Cortex of kidney (tissue), 1 donor: ENCODE measurements at regions not wholly inside any gene's neighbourhood (a gene's known extent, or its start where the extent isn't known, plus 50 kb on each side); places are given as distances from the start of the nearest gene placed in this dataset.
"Not testable (repeated sequence)": the region's sequence is repeated elsewhere in the genome, so short reads cannot be mapped to it uniquely, and the experiment has no call there.

Experiments
- DNase-seq: peaks from one replicate; lab custom pipeline; 2025; lab: John Stamatoyannopoulos, UW

GRCh38 chr13:22748866-22749577, 431.8 kb upstream of the SGCG start:
- DNase-seq, result no peak

GRCh38 chr13:22749626-22750025, 431.2 kb upstream of the SGCG start:
- DNase-seq, result no peak

DNA sequence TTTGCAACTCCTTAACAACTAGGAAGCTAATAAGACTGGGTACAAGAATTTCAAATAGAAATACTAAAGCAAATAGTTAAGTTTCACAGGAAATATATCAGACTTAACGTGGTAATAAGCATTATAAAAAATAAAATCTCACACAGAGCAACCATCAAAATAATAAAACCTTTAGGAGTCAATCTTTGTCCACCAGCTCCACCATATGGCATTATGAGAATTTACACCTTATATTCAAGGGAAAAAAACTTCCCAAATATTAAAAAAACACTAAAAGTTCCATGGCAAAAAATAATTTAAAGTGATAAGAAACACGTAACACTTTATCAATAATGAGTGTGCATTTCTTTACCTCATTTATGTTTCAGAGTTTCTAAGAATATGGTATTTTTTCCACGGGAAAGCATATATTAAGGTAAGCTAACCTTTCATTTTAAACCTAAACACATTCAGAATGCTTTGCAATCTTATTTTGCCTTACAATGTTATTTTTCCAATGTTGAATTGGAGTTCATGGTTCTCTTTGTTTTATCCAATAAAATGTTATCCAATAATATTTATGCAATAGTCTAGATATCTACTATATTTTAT, 423.2 kb upstream of the SGCG start:
- no peak for DNase-seq

DNA sequence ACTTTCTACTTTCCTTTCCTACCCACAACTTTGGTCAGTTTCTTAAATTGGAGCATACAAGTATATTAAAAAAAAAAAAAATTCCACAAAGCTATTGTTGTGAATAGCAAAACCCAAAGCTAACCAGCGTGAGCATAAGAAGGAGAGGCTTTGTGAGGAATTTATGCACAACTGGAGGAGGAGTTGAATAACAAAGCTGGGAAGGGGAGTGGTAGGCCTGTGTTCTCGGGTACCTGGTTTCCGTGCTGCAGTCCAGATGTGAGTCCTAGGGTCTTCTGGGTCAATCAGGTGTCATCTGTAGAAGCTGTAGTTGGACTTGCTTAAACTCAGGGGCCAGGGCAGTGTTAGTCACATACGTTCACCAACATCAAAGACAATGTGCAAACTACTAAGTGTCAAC, 422.5 kb upstream of the SGCG start:
- no peak for DNase-seq

DNA sequence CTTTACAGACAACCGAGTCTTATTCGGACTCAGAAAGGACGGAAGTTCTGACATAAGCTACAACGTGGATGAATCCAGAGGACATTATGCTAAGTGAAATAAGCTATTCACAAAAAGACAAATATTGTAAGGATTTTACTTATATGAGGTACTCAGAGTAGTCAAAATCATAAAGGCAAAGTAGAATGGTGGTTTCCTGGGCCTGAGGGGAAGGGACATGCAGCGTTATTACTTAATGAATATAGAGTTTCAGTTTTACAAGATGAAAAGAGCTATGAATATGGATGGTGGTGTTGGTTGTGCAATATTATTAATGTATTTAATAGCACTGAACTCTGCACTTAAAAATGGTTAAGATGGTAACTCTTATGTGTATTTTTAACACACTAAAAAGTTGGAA, 419.1 kb upstream of the SGCG start:
- no peak for DNase-seq

- DNase-seq, result no peak
Observed at GRCh38 chr13:22765547-22765946, 415.2 kb upstream of the SGCG start.

DNA sequence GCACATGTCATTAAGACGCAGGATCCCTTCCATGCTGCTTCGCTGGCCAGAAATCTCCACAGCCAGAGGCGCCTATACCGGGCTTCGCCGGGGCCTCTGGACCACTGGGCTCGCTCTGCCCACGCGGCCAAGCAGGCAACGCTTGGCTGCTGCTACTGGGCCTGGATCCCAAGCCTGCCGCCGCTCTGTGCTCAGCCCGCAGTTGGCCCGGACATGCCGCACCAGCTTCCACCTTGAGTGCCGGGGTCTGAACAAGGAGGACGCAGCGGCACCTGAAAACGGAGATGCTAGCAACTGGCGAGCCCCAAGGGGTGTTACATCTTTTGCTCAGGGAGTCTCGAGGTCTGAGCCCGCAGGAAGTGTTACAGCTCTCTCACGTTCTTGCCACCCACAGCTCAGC, 409.9 kb upstream of the SGCG start:
- no peak for DNase-seq

GRCh38 chr13:22773465-22773864, 407.3 kb upstream of the SGCG start:
- no peak for DNase-seq

GRCh38 chr13:22776394-22777186, 404.2 kb upstream of the SGCG start:
- no peak for DNase-seq

DNA sequence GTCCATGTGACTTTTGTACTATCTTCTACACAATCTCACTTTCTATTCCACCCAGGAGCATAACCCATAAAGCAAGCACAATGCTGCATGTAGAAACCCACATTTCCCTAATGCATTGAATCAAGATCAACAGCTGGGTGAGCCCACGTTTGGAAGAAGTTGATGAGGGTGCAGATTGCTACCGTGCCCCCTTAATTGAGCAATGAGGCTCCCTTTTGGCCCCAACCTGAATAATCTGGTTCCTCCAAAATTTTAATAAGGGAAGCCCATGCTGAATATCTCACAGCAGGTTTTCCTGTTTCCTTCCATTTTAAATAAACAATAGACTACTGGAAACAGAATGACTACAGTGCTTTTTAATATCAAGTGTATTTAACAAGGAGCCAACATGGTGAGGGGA, 403.6 kb upstream of the SGCG start:
- DNase-seq, result no peak

DNA sequence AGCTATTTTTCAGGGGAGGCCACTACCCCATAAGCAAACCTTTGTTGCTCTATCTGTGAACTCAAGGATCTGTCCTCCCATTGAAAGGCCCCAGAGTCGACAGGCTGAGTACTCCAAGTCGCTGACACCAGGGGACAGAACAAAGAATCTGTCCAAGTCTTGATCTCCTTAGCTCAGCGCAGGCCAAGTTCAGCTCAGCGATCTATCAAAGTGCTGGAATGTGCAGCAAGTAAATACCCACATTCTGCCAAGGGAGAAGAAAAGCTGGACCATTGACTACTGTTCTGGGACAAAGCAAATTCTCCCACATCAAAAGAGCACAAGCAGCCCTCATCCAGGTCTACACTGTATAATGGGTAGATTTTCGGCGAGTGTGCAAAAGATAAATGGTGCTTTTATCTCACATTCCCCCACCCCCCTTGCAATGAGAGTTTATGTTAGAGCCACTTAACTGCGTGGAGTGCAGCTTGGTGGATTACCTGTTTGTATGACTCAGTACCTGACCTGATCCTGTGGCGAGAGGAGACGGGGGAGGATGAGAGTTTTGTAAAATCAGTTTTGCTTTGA, 391.7 kb upstream of the SGCG start:
- no peak for DNase-seq

DNA sequence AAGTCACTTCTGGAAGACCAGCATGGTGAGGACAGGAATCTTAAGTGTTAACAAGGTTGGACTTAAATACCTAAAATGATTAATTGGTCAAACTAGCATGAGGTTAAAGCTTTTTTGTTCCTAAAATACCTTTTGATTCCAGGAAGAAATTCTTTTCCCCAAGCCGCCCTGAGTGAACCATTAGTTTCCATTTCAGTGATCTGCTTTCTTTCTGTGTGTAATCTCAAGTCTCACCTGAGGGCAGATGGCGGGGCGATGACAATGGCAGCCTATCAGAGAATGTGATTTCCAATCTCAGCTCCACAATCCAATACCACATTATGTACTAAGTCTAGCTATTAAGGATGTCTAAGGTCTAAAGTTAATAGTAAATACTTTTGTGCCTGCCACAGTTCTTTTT, 390.9 kb upstream of the SGCG start:
- no peak for DNase-seq

GRCh38 chr13:22793598-22794134, 387.1 kb upstream of the SGCG start:
- no peak for DNase-seq

DNA sequence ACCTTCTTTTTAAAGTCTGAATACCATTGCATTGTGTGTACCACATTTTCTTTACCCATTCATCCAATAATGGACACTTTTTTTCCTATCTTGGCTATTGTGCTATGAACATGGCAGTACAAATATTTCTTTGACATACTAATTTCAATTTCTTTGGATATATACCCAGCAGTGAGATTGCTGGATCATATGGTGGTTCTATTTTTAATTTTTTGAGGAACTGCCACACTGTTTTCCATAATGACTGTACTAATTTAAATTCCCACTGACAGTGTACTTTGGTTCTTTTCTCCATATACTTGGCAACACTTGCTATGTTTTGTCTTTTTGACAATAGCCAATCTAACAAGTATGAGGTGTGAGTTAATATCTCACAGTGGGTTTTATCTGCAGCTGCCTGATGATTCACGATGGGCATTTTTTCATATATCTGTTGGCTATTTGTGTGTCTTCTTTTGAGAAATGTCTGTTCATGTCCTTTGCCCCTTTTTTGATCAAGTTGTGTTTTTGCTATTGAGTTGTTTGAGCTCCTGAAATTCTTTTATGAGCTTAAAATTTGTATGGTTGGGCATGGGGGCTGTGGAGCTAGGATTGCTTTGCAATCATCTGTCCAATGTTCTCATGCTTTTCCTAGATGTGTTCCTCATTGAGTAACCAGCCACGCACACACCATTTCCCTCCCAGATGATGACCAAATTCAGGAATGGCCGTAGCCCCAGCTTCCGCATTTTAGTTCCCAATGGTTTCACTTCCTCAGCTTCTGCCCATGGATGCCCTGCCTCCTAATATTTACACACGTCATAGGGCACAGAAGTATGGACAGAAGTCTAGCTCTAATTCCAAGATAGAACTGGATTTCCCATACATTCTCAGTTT, 380.0 kb upstream of the SGCG start:
- no peak for DNase-seq

DNA sequence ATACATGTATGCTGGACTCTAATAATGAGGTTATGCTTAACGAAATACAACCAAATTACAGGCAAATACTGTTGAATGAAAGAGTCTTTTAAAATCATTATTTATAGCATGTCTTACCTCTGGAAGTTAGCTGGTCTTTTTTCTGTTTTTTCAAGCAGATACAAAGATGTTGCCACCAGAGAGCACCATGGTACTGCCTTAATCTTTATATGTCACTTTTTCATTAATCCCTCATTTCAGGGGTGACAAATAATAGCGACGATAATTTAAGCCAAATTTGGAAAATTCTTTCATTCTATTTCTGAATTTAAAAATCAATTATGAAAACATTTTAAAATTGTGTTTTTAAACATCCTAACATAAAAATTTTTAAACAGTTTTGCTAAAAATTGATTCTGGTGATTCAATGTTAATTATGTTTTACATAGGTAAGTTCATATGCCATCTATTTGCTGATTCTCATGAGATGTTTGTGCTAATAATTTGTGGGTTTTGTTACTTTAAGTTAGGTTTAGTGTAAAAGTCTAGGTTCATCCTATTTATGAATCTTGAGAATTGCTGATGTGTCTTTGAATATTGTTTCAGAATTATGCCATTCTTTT, 379.3 kb upstream of the SGCG start:
- DNase-seq, result no peak

- no peak for DNase-seq
Observed at GRCh38 chr13:22812793-22813192, 368.0 kb upstream of the SGCG start.

DNA sequence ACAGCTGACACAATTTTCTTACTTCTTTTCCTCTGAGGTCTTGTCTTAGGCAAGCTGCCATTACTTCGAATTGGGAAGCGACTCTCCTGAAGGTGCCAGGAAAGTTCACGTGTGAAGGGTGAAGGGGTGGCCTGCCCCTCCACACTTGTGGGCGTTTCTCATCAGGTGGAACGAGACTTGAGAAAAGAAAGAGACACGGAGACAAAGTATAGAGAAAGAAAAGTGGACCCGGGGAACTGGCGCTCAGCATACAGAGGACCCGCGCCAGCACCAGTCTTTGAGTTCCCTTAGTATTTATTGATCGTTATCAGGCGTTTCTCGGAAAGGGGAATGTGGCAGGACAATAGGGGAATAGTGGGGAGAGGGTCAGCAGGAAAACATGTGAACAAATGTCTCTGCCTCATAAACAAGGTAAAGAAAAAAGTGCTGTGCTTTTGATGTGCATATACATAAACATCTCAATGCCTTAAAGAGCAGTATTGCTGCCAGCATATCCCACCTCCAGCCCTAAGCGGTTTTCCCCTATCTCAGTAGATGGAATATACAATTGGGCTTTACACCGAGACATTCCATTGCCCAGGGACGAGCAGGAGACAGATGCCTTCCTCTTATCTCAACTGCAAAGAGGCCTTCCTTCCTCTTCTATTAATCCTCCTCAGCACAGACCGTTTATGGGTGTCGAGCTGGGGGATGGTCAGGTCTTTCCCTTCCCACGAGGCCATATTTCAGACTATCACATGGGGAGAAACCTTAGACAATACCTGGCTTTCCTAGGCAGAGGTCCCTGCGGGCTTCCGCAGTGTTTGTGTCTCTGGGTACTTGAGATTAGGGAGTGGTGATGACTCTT, 367.0 kb upstream of the SGCG start:
- DNase-seq, result not testable (repeated sequence)

GRCh38 chr13:22814433-22814832, 366.3 kb upstream of the SGCG start:
- DNase-seq, result not testable (repeated sequence)

DNA sequence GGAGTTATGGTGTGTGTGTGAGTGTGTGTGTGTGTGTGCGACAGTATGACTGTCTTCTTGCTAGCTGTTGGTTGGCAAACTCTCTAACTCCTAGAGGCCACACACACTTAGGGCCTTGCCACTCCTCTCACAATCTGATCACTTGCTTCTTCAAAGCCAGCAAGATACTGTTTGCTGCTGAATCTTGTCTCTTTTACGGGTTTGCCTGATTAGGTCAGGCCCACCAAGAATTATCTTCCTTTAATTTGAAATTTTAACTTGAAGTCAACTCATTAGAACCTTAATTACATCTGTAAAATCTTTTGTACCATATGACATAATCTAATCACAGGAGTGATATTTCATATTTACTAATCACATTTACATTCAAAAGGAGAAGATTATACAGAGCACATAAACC, 359.2 kb upstream of the SGCG start:
- no peak for DNase-seq

DNA sequence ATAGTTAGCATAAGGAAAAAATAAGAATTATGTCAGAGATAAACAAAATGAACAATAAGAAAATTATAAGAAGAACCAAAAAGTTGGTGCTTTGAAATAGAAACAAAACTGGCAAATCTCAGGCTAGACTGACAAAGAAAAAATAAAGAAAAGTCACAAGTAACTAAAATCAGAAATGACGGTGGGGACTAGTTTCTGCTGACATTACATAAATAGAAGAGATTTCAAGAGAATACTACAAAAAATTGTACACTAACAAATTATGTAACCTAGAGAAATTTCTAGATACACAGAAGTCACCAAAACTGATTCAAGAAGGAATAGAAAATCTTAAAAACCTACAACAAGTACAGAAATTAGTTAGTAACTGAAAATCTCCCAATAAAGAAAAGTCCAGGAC, 355.6 kb upstream of the SGCG start:
- no peak for DNase-seq
